IMR-90 (cell line): ENCODE measurements at regions not wholly inside any gene's neighbourhood (a gene's known extent, or its start where the extent isn't known, plus 50 kb on each side); places are given as distances from the start of the nearest gene placed in this dataset.

ENCODE experiments used
- MXI1 ChIP-seq: IDR thresholded peaks from 2 replicates; pipeline ENCODE4 v1.6.1; 2012; ENCODE audit warnings: low read depth, mild to moderate bottlenecking, low read length, moderate library complexity, borderline replicate concordance
- POLR2A ChIP-seq: IDR thresholded peaks from 2 replicates; pipeline ENCODE4 v1.6.1; 2012; ENCODE audit warnings: mild to moderate bottlenecking, low read depth, low read length
- TF ChIP-seq, protein P1 (sequence below): conservative IDR thresholded peaks from 2 replicates; pipeline ENCODE4 v1.5.1; 2012; ENCODE audit warnings: mild to moderate bottlenecking, low read depth, low read length, improper control_type of control experiment

DNA sequence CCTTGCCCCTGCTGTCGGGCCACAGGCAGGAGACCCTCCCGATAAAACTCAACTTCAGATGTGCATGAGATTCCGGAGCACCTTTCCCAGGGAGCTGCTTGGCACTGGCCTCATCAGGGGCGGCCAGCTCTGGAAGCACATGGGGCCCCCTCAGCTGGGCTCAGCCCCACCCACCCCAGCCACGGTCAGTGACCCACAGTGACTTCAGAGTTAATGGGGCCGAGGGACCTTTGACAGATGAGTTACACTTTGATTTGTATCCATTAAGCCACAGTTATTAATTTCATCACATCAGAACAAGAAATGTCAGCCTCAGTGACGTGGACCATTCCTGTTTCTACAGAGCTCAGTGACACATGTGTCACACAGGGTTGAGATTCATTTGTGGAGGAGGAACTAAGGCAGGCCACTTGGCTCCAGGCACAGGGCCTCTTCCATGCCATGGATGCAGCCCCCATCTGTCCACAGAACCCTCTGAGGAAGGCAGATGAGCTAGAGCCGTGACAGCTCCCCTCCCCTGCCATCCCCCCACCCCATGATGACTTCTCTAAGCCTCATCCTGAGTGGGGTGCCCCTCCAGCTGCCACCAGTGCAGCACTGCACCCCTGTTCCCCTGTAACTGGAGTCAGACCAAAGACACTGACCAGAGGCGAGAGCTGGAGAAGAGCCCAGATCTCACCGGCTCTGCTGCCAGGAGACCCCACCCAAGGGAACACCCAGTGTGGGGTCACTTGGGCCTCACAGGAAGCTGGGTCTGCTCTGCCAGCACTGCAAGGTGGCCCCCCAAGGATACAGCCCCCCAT, 69.4 kb upstream of the ADAMTS2 start:
- TF ChIP-seq, protein P1, sequence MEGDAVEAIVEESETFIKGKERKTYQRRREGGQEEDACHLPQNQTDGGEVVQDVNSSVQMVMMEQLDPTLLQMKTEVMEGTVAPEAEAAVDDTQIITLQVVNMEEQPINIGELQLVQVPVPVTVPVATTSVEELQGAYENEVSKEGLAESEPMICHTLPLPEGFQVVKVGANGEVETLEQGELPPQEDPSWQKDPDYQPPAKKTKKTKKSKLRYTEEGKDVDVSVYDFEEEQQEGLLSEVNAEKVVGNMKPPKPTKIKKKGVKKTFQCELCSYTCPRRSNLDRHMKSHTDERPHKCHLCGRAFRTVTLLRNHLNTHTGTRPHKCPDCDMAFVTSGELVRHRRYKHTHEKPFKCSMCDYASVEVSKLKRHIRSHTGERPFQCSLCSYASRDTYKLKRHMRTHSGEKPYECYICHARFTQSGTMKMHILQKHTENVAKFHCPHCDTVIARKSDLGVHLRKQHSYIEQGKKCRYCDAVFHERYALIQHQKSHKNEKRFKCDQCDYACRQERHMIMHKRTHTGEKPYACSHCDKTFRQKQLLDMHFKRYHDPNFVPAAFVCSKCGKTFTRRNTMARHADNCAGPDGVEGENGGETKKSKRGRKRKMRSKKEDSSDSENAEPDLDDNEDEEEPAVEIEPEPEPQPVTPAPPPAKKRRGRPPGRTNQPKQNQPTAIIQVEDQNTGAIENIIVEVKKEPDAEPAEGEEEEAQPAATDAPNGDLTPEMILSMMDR: no peak
- TF ChIP-seq POLR2A (no peak), MXI1 (no peak)
